NCI-H226 (cell line): ENCODE measurements at regions not wholly inside any gene's neighbourhood (a gene's known extent, or its start where the extent isn't known, plus 50 kb on each side); places are given as distances from the start of the nearest gene placed in this dataset.
A peak's percentile ranks its signal among the peaks of the same experiment; 100 is the strongest.

ENCODE experiments used
- DNase-seq: peaks from one replicate; pipeline ENCODE4 v3.0.0-alpha.2; 2015

- no peak for DNase-seq
Observed at GRCh38 chr4:110780538-110780937, 157.7 kb upstream of the PITX2 start.

- no peak for DNase-seq
Observed at GRCh38 chr4:110781944-110782343, 159.1 kb upstream of the PITX2 start.

DNA sequence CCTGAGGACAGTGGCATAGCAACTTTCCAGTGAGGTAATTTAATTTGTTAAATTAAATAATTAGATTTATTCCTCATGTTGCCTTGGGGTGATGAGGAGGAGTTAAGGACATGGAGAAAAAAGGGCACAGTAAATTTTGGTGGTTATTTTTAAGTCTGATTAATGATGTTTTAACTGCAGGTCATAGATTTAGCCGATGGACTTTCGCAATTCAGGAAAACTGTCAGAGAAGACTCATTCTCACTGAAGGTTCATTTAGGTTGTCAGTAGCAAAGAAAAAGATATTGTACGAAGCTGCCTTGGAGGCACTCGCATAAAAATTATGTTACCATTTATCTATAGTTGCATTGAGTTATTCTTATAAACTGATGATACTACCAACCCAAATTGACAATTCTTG, 164.2 kb upstream of the PITX2 start:
- DNase-seq: peak; percentile 37

DNA sequence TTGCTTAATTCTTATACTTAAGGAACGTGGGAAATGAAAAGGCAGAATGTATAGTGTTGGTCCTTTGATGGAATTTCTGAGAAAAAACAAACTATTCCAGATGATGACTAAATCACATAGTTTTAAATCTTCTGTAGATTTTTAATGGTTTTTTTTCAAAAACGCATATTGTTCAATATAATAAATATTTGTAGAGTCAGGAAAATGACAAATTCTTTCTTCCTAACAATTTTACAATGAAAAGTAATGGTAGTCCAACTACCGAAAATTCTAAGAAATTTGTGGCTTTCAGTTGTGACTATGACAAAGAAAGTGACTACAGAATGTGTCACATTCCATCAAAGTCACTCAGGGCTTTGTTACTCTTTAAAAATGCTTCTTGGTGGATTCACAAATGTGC, 164.8 kb upstream of the PITX2 start:
- no peak for DNase-seq

GRCh38 chr4:110788302-110788701, 165.4 kb upstream of the PITX2 start:
- DNase-seq: no peak

DNA sequence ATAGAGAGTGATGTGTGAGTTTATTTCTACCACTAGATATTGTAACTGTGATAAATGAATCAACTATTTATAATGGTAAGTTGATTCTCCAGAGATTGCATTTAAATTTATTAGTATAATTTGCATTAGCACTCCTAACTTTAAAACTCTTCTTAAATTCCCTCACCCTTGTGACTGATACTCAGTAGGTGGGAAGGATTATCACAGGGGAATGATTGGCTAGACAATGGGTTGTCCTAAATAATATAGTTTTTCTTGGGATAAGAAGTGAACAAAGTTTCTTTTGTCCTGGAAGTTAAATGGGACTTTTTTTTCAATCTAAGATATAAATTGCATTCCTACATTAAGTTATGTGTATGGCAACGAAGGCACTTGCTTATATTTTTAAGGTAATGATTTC, 169.2 kb upstream of the PITX2 start:
- no peak for DNase-seq

DNA sequence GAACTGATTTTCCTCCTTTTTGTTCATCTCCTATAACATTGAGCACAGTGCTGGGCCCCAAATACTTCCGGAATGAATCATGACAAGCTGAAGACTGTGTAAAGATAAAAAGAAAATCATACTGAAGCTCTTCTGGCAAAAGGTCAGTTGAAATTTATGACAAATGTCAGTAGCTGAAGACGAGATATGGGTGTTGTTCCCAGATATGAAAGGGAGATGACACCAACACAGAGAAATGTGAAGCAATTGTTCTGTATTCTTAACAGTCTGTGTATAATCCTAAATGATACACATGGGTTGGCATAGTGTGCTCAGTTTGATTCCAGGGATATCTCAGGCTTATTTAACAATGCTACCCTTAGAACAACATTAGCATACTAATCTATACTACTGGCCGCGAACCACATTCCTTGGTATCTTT, 170.5 kb upstream of the PITX2 start:
- DNase-seq: peak; percentile 74

- no peak for DNase-seq
Observed at GRCh38 chr4:110793890-110794554, 171.1 kb upstream of the PITX2 start.

DNA sequence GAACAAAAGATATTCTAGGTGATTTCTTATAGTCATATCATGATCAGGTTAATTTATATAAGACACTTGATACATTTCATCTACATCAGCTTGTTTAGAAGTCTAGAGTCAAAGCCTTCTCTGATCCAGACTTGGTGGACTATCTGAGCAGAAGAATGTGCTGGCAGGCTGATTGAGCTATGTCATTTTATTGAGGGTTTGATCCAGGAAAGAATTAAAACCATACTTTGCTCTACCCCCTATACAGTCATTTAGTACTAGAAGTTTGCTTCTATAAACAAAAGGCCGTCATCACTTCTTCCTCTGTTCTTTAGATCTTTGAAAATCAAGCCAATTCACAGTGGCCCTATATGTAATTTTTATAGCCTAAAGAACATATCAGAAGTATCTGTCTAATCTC, 173.1 kb upstream of the PITX2 start:
- no peak for DNase-seq

GRCh38 chr4:110797486-110797885, 174.6 kb upstream of the PITX2 start:
- DNase-seq: no peak

- DNase-seq: no peak
Observed at GRCh38 chr4:110798687-110799086, 175.8 kb upstream of the PITX2 start.

DNA sequence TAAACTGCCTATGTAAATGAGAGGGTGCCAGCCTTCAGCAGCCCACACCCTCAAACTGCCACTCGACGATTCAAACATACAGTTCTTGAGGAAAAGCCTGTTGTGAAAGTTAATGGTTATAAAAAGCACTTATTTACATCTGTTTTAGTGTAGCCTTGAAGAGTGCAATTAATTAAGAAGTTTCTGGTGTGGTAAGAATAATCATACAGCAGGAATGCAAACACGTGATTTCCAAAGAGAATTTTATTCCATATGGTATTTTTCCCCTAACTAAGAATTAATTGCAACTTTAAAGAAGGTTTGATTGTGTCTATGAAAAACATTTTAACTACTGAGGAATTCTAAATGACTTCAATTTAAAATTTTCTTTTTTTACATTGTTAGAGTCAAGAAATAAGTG, 176.3 kb upstream of the PITX2 start:
- DNase-seq: no peak

DNA sequence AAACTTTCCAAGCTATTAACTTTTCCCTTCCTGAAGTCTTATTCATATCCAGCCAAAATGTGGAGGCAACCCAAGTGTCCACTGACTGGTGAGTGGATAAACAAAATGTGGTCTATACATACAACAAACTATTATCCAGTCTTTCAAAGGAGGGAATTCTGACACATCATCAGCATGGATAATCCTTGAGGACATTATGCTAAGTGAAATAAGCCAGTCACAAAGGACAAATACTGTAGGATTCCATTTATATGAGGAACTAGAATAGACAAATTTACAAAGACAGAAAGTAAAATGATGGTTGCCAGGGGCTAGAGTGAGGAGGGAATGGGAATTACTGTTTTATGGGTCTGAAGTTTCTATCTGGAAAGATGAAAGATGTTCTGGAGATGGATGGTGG, 178.7 kb upstream of the PITX2 start:
- DNase-seq: no peak

- DNase-seq: peak; percentile 53
Observed at GRCh38 chr4:110808351-110808878, 185.5 kb upstream of the PITX2 start.

- DNase-seq: no peak
Observed at GRCh38 chr4:110815950-110816349, 193.1 kb upstream of the PITX2 start.

DNA sequence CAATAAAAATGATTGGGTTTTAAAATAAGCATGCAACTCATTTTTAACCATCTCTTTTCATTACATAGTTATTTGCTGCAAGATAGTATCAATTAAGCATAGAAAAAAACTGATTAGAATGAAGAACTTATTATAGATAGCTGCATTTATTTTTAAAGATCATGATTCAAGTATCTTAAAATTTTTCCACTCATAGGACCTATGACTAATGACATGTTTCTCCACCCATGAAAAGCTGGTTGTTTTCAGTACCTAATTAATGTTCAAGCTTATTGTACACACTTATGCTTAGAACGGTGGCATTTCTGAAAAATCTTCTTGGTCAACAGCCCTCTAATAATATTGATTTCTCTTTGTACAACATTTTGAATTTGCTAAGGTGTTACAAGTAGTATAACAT, 193.5 kb upstream of the PITX2 start:
- DNase-seq: no peak

DNA sequence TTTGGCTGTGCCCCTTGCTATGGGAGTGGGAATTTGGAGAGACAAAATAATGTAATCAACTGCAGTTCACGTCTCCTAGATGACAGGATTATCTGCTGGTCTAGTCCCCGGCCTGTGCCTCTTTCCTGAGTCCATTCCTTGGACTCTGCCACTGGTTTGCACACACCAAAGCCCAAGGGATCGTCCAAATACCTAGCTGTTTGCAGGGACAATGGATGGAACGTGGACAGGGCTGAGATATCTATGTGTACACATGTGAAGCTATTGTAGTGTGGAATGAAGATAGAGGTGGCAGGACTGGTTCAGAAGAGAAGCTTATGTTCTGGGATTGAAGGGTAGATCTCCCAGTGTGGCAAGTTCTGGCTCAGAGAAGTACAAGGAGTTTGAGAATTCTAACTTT, 198.3 kb upstream of the PITX2 start:
- DNase-seq: no peak

DNA sequence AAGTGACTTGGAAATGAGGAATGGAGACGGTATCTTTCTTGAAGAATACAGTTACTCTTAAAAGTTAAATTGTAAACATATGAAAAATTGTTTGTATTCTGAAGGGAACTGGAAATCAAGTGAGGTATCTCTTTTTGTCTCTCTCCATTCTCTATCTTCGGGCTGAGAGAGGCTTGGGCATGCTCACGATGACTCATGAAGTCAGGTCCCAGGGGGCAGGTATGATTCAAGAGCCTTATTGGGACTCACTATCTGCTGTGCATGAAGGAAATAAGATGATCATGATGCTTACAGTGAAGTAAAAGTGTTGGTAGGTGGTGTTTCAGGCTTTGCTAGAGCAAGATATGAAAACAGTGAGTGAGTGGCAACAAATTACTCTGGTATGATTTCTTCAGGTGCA, 200.4 kb upstream of the PITX2 start:
- peak; percentile 47 for DNase-seq

DNA sequence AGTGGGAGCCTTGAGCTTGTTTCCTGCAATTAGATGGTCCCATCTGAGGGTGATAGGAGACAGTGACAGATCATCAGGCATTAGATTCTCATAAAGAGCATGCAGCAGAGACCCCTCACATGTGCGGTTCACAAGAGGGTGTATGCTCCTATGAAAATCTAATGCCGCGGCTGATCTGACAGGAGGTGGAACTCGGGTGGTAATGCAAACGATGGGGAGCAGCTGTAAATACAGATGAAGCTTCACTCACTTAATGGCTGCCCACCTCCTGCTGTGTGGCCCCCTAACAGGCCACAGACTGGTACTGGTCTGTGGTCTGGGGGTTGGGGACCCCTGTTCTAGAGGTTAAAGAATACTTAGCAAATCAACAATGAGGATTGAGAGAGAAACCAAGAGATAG, 201.5 kb upstream of the PITX2 start:
- no peak for DNase-seq

DNA sequence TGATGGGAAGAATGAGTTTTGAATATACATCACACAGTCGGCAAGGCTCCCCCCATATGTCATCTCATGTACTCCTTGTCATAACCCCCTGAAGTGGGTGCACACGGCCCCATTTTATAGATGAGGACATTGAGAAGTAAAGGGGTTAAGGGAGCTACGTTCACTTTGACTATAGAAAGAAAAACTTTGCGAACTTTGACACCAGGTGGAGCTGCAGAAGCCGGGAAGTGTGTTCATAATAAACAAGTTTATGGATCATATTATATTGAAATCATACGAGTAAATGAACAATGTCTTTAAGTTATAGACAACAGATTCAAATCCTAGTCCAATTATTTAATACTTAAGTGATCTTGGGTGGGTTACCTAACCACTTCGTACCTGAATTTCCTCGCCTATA, 203.8 kb upstream of the PITX2 start:
- DNase-seq: no peak

DNA sequence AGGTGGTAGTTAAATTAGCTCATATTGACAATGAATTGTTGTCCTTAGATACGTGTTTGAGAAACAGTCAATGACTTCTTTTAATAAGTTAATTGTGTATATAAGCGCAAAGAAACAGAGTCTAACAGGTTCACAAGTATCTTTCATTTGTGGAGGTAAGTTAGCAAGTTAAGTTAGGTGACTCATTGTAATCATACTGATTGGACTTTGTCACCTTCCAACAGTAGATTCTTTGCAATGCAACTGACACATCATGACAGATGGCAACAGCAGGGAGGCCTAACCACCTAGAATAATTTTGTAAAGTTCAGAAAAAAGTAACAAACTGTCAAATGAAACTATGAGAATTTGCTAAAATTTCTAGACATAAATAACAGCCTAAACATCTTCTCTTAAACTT, 207.6 kb upstream of the PITX2 start:
- no peak for DNase-seq

DNA sequence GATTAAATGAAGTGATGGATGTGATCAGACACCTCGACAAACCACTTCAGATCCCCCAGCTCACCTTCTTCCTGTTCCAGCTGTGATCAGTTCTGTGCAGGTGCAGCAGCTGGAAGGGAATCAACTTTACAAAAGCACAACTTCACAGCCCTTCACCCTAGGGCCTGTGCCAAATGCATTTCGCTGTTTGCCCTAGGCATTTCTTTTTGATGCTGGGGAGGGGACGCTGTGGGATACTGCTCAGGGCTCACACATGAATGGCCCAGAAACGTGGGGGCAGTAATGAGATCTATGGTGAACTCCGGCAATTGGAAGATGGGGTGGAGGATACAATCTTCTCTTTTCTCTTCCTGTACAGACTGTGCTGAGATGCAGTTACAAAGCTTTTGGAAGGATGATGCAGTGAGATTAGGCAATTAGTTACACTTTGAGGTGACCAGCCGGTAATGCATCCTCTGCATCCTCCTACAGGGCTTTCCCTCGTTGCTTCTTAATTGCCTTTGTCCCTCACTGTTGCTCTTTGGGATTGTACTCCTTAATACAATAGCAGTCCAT, 215.1 kb upstream of the PITX2 start:
- DNase-seq: no peak

- peak; percentile 59 for DNase-seq
Observed at GRCh38 chr4:110840221-110840654, 217.4 kb upstream of the PITX2 start.

DNA sequence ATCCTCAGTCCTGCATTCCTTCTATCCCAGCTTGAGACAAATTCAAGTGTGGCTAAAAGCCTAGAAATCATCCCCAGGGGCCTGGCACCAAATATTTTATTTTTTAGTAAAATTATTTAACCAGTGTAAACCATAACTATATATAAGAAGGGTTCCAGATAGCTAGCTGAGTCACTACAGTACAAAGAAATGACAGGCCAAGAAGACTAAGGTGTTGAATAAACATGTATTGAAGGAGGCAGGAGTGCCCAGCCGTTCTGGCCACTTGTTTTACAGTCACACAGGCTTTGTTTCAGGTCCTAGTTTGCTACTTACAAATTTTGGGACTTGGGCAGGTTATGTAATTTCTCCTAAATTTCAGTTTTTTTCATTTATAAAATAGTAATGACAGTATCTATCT, 225.9 kb upstream of the PITX2 start:
- DNase-seq: no peak

DNA sequence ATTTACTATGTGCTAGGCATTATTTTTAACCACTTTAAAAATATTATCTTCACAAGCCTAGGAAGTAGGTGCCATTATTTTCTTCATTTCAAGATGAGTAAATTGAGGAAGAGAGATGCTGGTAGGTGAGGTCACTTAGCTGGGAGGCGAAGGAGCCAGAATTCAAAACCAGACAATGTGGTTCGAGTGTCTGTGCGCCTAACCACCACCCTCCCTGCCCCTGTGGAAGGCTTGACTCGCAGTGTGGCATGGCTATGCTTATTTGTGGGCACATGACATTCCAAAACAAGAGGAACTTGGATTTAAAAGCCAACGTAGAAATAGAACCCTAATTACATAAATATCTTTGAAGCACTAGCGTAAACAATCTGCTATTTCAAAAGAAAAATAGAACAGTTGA, 226.6 kb upstream of the PITX2 start:
- DNase-seq: no peak
